SK-N-SH (cell line): ENCODE measurements at regions not wholly inside any gene's neighbourhood (a gene's known extent, or its start where the extent isn't known, plus 50 kb on each side); places are given as distances from the start of the nearest gene placed in this dataset.

Experiments
- CTCF ChIA-PET: fragments of 300-600, 350-600 bp; formaldehyde crosslinking; extraction: SDS; loops from one replicate; lab custom pipeline; 2021; lab: Yijun Ruan, JAX
- POLR2A ChIA-PET: fragments of 350-600 bp; sonication (Branson Sonifier 250); formaldehyde crosslinking; extraction: SDS; loops from one replicate; lab custom pipeline; 2020; ENCODE audit warnings: antibody characterized with exemption, inconsistent platforms; lab: Yijun Ruan, JAX
- DNase-seq: peaks from one replicate; pipeline ENCODE4 v3.0.0; 2012
- H2AFZ ChIP-seq: fragments of 200-600 bp; sonication (generic); 2 replicates; pipeline ENCODE4 v1.8.1; 2016; ENCODE audit warnings: antibody characterized with exemption, mild to moderate bottlenecking, low read depth
- H3F3A ChIP-seq: fragments of 200-600 bp; sonication (generic); replicated peaks from 2 replicates; pipeline ENCODE3; 2016; ENCODE audit warnings: antibody characterized with exemption, mild to moderate bottlenecking; ENCODE audit not compliant: insufficient read depth
- H3K27ac ChIP-seq, 2 experiments: fragments of 200-500 bp in 1 of 2; fragments of 200-600 bp in 1 of 2; sonication (Bioruptor generic) in 1 of 2; sonication (generic), shearing (Covaris generic) in 1 of 2; 2 replicates each; pipeline versions ENCODE4 v1.5.1 to v1.6.1; 2014 to 2016; ENCODE audit warnings: low read depth in 2 of 2, inconsistent platforms in 1 of 2, low read length in 1 of 2, mild to moderate bottlenecking in 1 of 2, mixed read lengths in 1 of 2
- H3K27me3 ChIP-seq: fragments of 200-600 bp; sonication (generic), shearing (Covaris generic); 2 replicates; pipeline ENCODE4 v1.6.1; 2016; ENCODE audit warnings: mixed run types; ENCODE audit not compliant: insufficient read depth
- H3K36me3 ChIP-seq, 2 experiments: fragments of 200-500 bp in 1 of 2; fragments of 200-600 bp in 1 of 2; sonication (Bioruptor generic) in 1 of 2; sonication (generic) in 1 of 2; replicated peaks in 1 of 2; 2 replicates each; pipeline versions ENCODE3 to v1.5.1; 2014 to 2016; ENCODE audit warnings: low read length in 1 of 2, mild to moderate bottlenecking in 1 of 2; ENCODE audit not compliant: insufficient read depth in 2 of 2, control insufficient read depth in 1 of 2
- H3K4me1 ChIP-seq, 2 experiments: fragments of 200-500 bp in 1 of 2; fragments of 200-600 bp in 1 of 2; sonication (Bioruptor generic) in 1 of 2; sonication (generic), shearing (Covaris generic) in 1 of 2; 2 replicates each; pipeline versions ENCODE4 v1.5.1 to v1.6.1; 2014 to 2016; ENCODE audit warnings: low read depth in 1 of 2, low read length in 1 of 2, mixed run types in 1 of 2; ENCODE audit not compliant: insufficient read depth in 2 of 2, control insufficient read depth in 1 of 2
- H3K4me2 ChIP-seq: fragments of 200-600 bp; sonication (generic), shearing (Covaris generic); 2 replicates; pipeline ENCODE4 v1.6.1; 2017; ENCODE audit warnings: mixed run types
- H3K4me3 ChIP-seq, 2 experiments: fragments of 200-500 bp in 1 of 2; fragments of 200-600 bp in 1 of 2; sonication (Bioruptor generic) in 1 of 2; sonication (generic), shearing (Covaris generic) in 1 of 2; 2 replicates each; pipeline versions ENCODE4 v1.5.1 to v1.8.1; 2014 to 2016; ENCODE audit warnings: low read depth in 2 of 2, inconsistent platforms in 1 of 2, low read length in 1 of 2, mild to moderate bottlenecking in 1 of 2, mixed read lengths in 1 of 2, moderate library complexity in 1 of 2
- H3K79me2 ChIP-seq: fragments of 200-600 bp; sonication (generic); 2 replicates; pipeline ENCODE4 v1.8.1; 2017; ENCODE audit warnings: mild to moderate bottlenecking; ENCODE audit not compliant: insufficient read depth
- H3K9ac ChIP-seq: fragments of 200-600 bp; sonication (generic); 2 replicates; pipeline ENCODE4 v1.6.1; 2017; ENCODE audit warnings: mixed run types
- H3K9me2 ChIP-seq: fragments of 200-600 bp; sonication (generic); 2 replicates; pipeline ENCODE4 v1.6.1; 2017; ENCODE audit warnings: mixed run types
- H3K9me3 ChIP-seq: fragments of 200-600 bp; sonication (generic); 2 replicates; pipeline ENCODE4 v1.6.1; 2017; ENCODE audit warnings: mixed run types, mild to moderate bottlenecking, moderate library complexity
- H4K20me1 ChIP-seq: fragments of 200-600 bp; sonication (generic); 2 replicates; pipeline ENCODE4 v1.6.1; 2017; ENCODE audit warnings: mild to moderate bottlenecking, mixed run types; ENCODE audit not compliant: insufficient read depth
- EZH2phosphoT487 ChIP-seq: fragments of 200-600 bp; sonication (generic); IDR thresholded peaks from 2 replicates; pipeline ENCODE4 v1.6.1; 2017; ENCODE audit warnings: low read depth, mixed run types, mild to moderate bottlenecking, antibody characterized with exemption, moderate library complexity, borderline replicate concordance
- FOXJ3 ChIP-seq: sonication (generic); formaldehyde crosslinking; IDR thresholded peaks from 2 replicates; pipeline ENCODE4 v1.5.1; 2020; ENCODE audit warnings: mild to moderate bottlenecking, missing genetic modification reagents
- FOXM1 ChIP-seq: IDR thresholded peaks from 2 replicates; pipeline ENCODE4 v1.4.0; 2012; ENCODE audit warnings: low read depth, mild to moderate bottlenecking
- GATA2 ChIP-seq: sonication (generic); formaldehyde crosslinking; IDR thresholded peaks from 2 replicates; pipeline ENCODE4 v1.5.0; 2020; ENCODE audit warnings: mild to moderate bottlenecking, missing genetic modification reagents
- JUND ChIP-seq: IDR thresholded peaks from 2 replicates; pipeline ENCODE4 v1.4.0; 2012
- NRF1 ChIP-seq: IDR thresholded peaks from 2 replicates; pipeline ENCODE4 v1.6.1; 2012; ENCODE audit warnings: low read depth, mild to moderate bottlenecking, low read length
- POLR2AphosphoS5 ChIP-seq: IDR thresholded peaks from 2 replicates; pipeline ENCODE4 v1.6.1; 2012; ENCODE audit warnings: low read depth, low read length
- RAD21 ChIP-seq: IDR thresholded peaks from 2 replicates; pipeline ENCODE4 v1.6.1; 2012; ENCODE audit warnings: mild to moderate bottlenecking, low read length
- YY1 ChIP-seq: IDR thresholded peaks from 2 replicates; pipeline ENCODE4 v1.4.0; 2012; ENCODE audit warnings: low read depth, mild to moderate bottlenecking
- WGBS: methylation state at CpG from one replicate; pipeline ENCODE4 v1.1.6; 2017; ENCODE audit warnings: low lambda C conversion rate; 5-methylcytosine and 5-hydroxymethylcytosine counted together
- TF ChIP-seq, protein P1 (sequence below): IDR thresholded peaks from 2 replicates; pipeline ENCODE4 v1.4.0; 2012; ENCODE audit warnings: low read depth, borderline replicate concordance
- TF ChIP-seq, protein P2 (sequence below): fragments of 150-350 bp; IDR thresholded peaks from 2 replicates; pipeline ENCODE4 v1.6.1; 2016; ENCODE audit warnings: mild to moderate bottlenecking, low read depth, low read length
- TF ChIP-seq, protein P3 (sequence below): IDR thresholded peaks from 2 replicates; pipeline ENCODE4; 2012
- TF ChIP-seq, protein P4 (sequence below): IDR thresholded peaks from 2 replicates; pipeline ENCODE4 v1.6.1; 2012; ENCODE audit warnings: mild to moderate bottlenecking, low read depth, low read length, moderate library complexity
- TF ChIP-seq, protein P5 (sequence below): IDR thresholded peaks from 2 replicates; pipeline ENCODE4 v1.4.0; 2012; ENCODE audit warnings: low read depth, borderline replicate concordance

DNA sequence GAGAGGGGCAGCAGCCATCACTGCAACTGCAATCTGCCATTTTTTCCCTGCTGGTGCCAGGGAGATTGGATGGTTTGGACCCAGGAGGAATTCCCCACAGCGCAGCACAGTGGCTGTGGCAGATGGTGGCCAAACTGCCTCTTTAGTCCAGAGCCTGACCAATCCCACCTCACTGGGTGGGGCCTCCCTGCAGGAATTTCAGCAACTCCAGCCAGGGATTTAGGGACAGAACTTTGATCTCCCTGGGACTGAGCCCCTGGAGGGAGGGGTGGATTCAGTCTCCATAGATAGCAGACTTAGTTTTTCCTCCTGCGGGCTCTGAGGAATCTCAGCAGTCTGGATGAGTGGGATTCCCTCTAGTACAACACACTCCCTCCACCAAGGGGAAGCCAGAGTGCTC, 179.7 kb upstream of the WDR11 start:
- H3K27me3 ChIP-seq: no peaks in the 10 kb centered on the region
- POLR2A ChIA-PET: no interaction called here

More for the DNA sequence above, 179.7 kb upstream of the WDR11 start:
- H3K4me2 ChIP-seq: no peak overlapping the region
- no peaks in the 10 kb centered on the region for H3K79me2 ChIP-seq
- 56% methylated on average over 1 of the region's 2 CpGs for WGBS
- no peak for TF ChIP-seq FOXM1
- no peak for TF ChIP-seq POLR2AphosphoS5
- no peak for TF ChIP-seq YY1
- TF ChIP-seq FOXJ3 (CRISPR knock-in tag): no peak
- TF ChIP-seq EZH2phosphoT487: no peak
- no peak for TF ChIP-seq NRF1
- TF ChIP-seq, protein P1, sequence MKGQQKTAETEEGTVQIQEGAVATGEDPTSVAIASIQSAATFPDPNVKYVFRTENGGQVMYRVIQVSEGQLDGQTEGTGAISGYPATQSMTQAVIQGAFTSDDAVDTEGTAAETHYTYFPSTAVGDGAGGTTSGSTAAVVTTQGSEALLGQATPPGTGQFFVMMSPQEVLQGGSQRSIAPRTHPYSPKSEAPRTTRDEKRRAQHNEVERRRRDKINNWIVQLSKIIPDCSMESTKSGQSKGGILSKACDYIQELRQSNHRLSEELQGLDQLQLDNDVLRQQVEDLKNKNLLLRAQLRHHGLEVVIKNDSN: no peak
- TF ChIP-seq JUND: no peak
- no peak for TF ChIP-seq RAD21
- TF ChIP-seq, protein P2, sequence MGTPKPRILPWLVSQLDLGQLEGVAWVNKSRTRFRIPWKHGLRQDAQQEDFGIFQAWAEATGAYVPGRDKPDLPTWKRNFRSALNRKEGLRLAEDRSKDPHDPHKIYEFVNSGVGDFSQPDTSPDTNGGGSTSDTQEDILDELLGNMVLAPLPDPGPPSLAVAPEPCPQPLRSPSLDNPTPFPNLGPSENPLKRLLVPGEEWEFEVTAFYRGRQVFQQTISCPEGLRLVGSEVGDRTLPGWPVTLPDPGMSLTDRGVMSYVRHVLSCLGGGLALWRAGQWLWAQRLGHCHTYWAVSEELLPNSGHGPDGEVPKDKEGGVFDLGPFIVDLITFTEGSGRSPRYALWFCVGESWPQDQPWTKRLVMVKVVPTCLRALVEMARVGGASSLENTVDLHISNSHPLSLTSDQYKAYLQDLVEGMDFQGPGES: no peak
- TF ChIP-seq, protein P3, sequence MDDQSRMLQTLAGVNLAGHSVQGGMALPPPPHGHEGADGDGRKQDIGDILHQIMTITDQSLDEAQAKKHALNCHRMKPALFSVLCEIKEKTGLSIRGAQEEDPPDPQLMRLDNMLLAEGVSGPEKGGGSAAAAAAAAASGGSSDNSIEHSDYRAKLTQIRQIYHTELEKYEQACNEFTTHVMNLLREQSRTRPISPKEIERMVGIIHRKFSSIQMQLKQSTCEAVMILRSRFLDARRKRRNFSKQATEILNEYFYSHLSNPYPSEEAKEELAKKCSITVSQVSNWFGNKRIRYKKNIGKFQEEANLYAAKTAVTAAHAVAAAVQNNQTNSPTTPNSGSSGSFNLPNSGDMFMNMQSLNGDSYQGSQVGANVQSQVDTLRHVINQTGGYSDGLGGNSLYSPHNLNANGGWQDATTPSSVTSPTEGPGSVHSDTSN: no peak
- TF ChIP-seq, protein P4, sequence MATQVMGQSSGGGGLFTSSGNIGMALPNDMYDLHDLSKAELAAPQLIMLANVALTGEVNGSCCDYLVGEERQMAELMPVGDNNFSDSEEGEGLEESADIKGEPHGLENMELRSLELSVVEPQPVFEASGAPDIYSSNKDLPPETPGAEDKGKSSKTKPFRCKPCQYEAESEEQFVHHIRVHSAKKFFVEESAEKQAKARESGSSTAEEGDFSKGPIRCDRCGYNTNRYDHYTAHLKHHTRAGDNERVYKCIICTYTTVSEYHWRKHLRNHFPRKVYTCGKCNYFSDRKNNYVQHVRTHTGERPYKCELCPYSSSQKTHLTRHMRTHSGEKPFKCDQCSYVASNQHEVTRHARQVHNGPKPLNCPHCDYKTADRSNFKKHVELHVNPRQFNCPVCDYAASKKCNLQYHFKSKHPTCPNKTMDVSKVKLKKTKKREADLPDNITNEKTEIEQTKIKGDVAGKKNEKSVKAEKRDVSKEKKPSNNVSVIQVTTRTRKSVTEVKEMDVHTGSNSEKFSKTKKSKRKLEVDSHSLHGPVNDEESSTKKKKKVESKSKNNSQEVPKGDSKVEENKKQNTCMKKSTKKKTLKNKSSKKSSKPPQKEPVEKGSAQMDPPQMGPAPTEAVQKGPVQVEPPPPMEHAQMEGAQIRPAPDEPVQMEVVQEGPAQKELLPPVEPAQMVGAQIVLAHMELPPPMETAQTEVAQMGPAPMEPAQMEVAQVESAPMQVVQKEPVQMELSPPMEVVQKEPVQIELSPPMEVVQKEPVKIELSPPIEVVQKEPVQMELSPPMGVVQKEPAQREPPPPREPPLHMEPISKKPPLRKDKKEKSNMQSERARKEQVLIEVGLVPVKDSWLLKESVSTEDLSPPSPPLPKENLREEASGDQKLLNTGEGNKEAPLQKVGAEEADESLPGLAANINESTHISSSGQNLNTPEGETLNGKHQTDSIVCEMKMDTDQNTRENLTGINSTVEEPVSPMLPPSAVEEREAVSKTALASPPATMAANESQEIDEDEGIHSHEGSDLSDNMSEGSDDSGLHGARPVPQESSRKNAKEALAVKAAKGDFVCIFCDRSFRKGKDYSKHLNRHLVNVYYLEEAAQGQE: no peak
- TF ChIP-seq, protein P5, sequence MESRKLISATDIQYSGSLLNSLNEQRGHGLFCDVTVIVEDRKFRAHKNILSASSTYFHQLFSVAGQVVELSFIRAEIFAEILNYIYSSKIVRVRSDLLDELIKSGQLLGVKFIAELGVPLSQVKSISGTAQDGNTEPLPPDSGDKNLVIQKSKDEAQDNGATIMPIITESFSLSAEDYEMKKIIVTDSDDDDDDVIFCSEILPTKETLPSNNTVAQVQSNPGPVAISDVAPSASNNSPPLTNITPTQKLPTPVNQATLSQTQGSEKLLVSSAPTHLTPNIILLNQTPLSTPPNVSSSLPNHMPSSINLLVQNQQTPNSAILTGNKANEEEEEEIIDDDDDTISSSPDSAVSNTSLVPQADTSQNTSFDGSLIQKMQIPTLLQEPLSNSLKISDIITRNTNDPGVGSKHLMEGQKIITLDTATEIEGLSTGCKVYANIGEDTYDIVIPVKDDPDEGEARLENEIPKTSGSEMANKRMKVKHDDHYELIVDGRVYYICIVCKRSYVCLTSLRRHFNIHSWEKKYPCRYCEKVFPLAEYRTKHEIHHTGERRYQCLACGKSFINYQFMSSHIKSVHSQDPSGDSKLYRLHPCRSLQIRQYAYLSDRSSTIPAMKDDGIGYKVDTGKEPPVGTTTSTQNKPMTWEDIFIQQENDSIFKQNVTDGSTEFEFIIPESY: no peak
- no peak for TF ChIP-seq GATA2 (CRISPR knock-in tag)
- CTCF ChIA-PET: no interaction called here
- no peaks in the 10 kb centered on the region for H3K9me2 ChIP-seq
- H3K4me3 ChIP-seq: no peak overlapping the region
- H3K27ac ChIP-seq: no peak overlapping the region
- H3K36me3 ChIP-seq: no peaks in the 10 kb centered on the region
- H3K4me1 ChIP-seq: no peaks in the 10 kb centered on the region
- no peak for DNase-seq
- H3K9me3 ChIP-seq: peaks cover 7% of the 10 kb centered on the region; the same call in 1 of the 2 replicates
- no peaks in the 10 kb centered on the region for H4K20me1 ChIP-seq
- H2AFZ ChIP-seq: no peak overlapping the region
- H3F3A ChIP-seq: no peaks in the 10 kb centered on the region
- no peak overlapping the region for H3K9ac ChIP-seq
